AG09319 (cell line): ENCODE measurements at regions not wholly inside any gene's neighbourhood (a gene's known extent, or its start where the extent isn't known, plus 50 kb on each side); places are given as distances from the start of the nearest gene placed in this dataset.

ENCODE experiments used
- DNase-seq: peaks from one replicate; pipeline ENCODE4 v3.0.0-alpha.2; 2010; ENCODE audit warnings: low read depth; ENCODE audit errors: extremely low read depth
- TF ChIP-seq, protein P1 (sequence below): IDR thresholded peaks from 2 replicates; pipeline ENCODE4 v1.5.1; 2011; ENCODE audit warnings: low read depth, mild to moderate bottlenecking, inconsistent platforms, low read length, moderate library complexity

GRCh38 chr17:55620945-55621344, 101.7 kb downstream of the TMEM100 start:
- no peak for DNase-seq
- TF ChIP-seq, protein P1, sequence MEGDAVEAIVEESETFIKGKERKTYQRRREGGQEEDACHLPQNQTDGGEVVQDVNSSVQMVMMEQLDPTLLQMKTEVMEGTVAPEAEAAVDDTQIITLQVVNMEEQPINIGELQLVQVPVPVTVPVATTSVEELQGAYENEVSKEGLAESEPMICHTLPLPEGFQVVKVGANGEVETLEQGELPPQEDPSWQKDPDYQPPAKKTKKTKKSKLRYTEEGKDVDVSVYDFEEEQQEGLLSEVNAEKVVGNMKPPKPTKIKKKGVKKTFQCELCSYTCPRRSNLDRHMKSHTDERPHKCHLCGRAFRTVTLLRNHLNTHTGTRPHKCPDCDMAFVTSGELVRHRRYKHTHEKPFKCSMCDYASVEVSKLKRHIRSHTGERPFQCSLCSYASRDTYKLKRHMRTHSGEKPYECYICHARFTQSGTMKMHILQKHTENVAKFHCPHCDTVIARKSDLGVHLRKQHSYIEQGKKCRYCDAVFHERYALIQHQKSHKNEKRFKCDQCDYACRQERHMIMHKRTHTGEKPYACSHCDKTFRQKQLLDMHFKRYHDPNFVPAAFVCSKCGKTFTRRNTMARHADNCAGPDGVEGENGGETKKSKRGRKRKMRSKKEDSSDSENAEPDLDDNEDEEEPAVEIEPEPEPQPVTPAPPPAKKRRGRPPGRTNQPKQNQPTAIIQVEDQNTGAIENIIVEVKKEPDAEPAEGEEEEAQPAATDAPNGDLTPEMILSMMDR: no peak

GRCh38 chr17:55620023-55620422, 102.6 kb downstream of the TMEM100 start:
- TF ChIP-seq, protein P1: no peak
- no peak for DNase-seq

GRCh38 chr17:55617441-55617840, 105.2 kb downstream of the TMEM100 start:
- TF ChIP-seq, protein P1: no peak

DNA sequence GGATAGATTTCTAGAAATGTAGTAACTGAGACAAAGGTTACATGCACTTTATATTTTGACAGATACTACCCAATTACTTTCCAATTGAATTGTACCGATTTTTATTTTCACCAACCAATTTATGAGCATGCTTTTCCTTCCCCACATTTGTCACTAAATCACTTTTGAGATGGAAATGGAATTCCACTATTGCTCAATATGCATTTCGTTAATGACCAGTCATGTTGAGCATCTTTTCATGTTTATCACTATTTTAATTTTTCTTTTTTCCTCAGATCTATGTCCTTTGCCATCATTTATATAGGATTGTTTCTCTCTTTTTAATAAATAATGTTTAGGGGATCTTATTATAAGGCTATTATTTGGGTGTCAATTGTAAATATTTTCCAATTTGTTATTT, 102.8 kb upstream of the SMIM36 start:
- TF ChIP-seq, protein P1: no peak
- DNase-seq: no peak

More at GRCh38 chr17:55617441-55617840, 105.2 kb downstream of the TMEM100 start:
- no peak for DNase-seq

GRCh38 chr17:55612691-55613141, 101.5 kb upstream of the SMIM36 start:
- DNase-seq: peak; percentile 57
- TF ChIP-seq, protein P1: no peak

DNA sequence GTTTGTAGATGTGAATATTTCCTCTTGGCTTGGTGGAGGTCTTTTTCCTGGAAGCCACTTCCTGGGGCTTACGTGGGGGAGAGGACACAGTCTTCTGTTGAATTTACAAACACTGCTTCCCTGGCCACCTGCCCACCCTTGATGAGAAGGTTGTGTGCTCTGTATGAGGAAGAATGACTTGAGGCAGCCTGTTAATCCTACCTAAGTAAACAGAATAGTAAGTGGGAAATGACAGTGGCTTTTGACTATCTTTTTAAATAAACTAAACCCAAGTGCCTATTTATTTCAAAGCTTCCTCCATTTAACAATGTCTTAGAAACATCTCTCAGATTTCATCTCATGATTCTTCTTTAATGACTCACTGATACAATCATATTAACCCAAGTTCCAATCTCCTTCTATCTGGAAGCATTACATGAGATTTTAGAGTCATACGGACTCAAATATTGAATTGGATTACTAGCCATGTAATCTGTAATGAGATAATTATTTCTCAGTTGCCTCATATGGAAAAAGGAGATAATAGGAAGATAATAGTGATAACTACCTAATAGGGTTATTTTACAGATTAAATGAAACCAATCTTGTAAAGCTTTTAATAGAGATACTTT, 96.6 kb upstream of the SMIM36 start:
- peak; percentile 69 for DNase-seq
- TF ChIP-seq, protein P1: no peak

GRCh38 chr17:55606488-55606815, 95.2 kb upstream of the SMIM36 start:
- DNase-seq: no peak
- TF ChIP-seq, protein P1: no peak
